GM19452 (cell line): ENCODE measurements at regions not wholly inside any gene's neighbourhood (a gene's known extent, or its start where the extent isn't known, plus 50 kb on each side); places are given as distances from the start of the nearest gene placed in this dataset.

Experiments used
- ATAC-seq: cut with Tn5 transposase; IDR thresholded peaks from one replicate; pipeline ENCODE4 v1.9.1; 2021; ENCODE audit not compliant: unreplicated experiment

- no peak for ATAC-seq
Measured at GRCh38 chr4:171759274-171759673, 53.9 kb upstream of the GALNTL6 start.

GRCh38 chr4:171751538-171751937, 61.7 kb upstream of the GALNTL6 start:
- ATAC-seq: no peak

- ATAC-seq: no peak
Measured at GRCh38 chr4:171746418-171746817, 66.8 kb upstream of the GALNTL6 start.

- ATAC-seq: no peak
Measured at GRCh38 chr4:171742436-171742835, 70.8 kb upstream of the GALNTL6 start.

GRCh38 chr4:171727185-171727584, 86.0 kb upstream of the GALNTL6 start:
- ATAC-seq: no peak

GRCh38 chr4:171721937-171722336, 91.3 kb upstream of the GALNTL6 start:
- ATAC-seq: no peak

GRCh38 chr4:171719691-171720090, 93.5 kb upstream of the GALNTL6 start:
- no peak for ATAC-seq

- no peak for ATAC-seq
Measured at GRCh38 chr4:171718665-171719064, 94.5 kb upstream of the GALNTL6 start.

- ATAC-seq: no peak
Measured at GRCh38 chr4:171718069-171718468, 95.1 kb upstream of the GALNTL6 start.

- no peak for ATAC-seq
Measured at GRCh38 chr4:171717231-171717741, 95.9 kb upstream of the GALNTL6 start.

GRCh38 chr4:171715973-171716372, 97.2 kb upstream of the GALNTL6 start:
- ATAC-seq: no peak

GRCh38 chr4:171714791-171715454, 98.3 kb upstream of the GALNTL6 start:
- ATAC-seq: no peak

- no peak for ATAC-seq
Measured at GRCh38 chr4:171710743-171711142, 102.5 kb upstream of the GALNTL6 start.

GRCh38 chr4:171676555-171677215, 136.5 kb upstream of the GALNTL6 start:
- peak; percentile 98 for ATAC-seq

- ATAC-seq: no peak
Measured at GRCh38 chr4:171674781-171675180, 138.4 kb upstream of the GALNTL6 start.

GRCh38 chr4:171668403-171668802, 144.8 kb upstream of the GALNTL6 start:
- ATAC-seq: no peak

- no peak for ATAC-seq
Measured at GRCh38 chr4:171667906-171668305, 145.3 kb upstream of the GALNTL6 start.

GRCh38 chr4:171651071-171651470, 162.1 kb upstream of the GALNTL6 start:
- no peak for ATAC-seq

GRCh38 chr4:171650543-171650942, 162.7 kb upstream of the GALNTL6 start:
- ATAC-seq: peak; percentile 62

GRCh38 chr4:171648926-171649325, 164.3 kb upstream of the GALNTL6 start:
- no peak for ATAC-seq

GRCh38 chr4:171646984-171647383, 166.2 kb upstream of the GALNTL6 start:
- no peak for ATAC-seq

- peak; percentile 91 for ATAC-seq
Measured at GRCh38 chr4:171644430-171645057, 168.7 kb upstream of the GALNTL6 start.
